K562 (cell line): ENCODE measurements at regions not wholly inside any gene's neighbourhood (a gene's known extent, or its start where the extent isn't known, plus 50 kb on each side); places are given as distances from the start of the nearest gene placed in this dataset.

Experiments
- CTCF ChIP-seq, 3 experiments: IDR thresholded peaks in 2 of 3; conservative IDR thresholded peaks in 1 of 3; 2 replicates each; pipeline ENCODE4 v1.5.1; 2011 to 2012; ENCODE audit warnings: low read length in 3 of 3, mild to moderate bottlenecking in 3 of 3, control low read depth in 2 of 3, improper control_type of control experiment in 1 of 3, inconsistent platforms in 1 of 3, low read depth in 1 of 3, mixed read lengths in 1 of 3, moderate library complexity in 1 of 3; ENCODE audit not compliant: insufficient read depth in 2 of 3
- DEAF1 ChIP-seq: fragments of 450-650 bp; formaldehyde crosslinking; IDR thresholded peaks from 2 replicates; pipeline ENCODE4 v1.4.0; 2020; ENCODE audit warnings: mild to moderate bottlenecking, moderate library complexity
- ETV6 ChIP-seq, 3 experiments: fragments of 150-350 bp in 1 of 3; sonication (generic) in 1 of 3; formaldehyde crosslinking in 1 of 3; IDR thresholded peaks; 2 replicates each; pipeline versions ENCODE4 v1.6.1 to v1.8.0; 2014 to 2022; ENCODE audit warnings: borderline replicate concordance in 2 of 3, low read depth in 2 of 3, antibody characterized with exemption in 1 of 3, low read length in 1 of 3, mild to moderate bottlenecking in 1 of 3, missing genetic modification reagents in 1 of 3
- EZH2 ChIP-seq: IDR thresholded peaks from 2 replicates; pipeline ENCODE4 v1.6.1; 2012; ENCODE audit warnings: low read depth, mild to moderate bottlenecking, inconsistent platforms, low read length, borderline replicate concordance
- MED1 ChIP-seq: sonication (generic); formaldehyde crosslinking; IDR thresholded peaks from 2 replicates; pipeline ENCODE4 v1.8.1; 2023; ENCODE audit warnings: missing genetic modification reagents, borderline replicate concordance
- POLR2A ChIP-seq: fragments of 450-650 bp; conservative IDR thresholded peaks from 2 replicates; pipeline ENCODE4 v1.6.1; 2016
- RAD51 ChIP-seq: fragments of 450-650 bp; IDR thresholded peaks from 2 replicates; pipeline ENCODE4 v1.7.1; 2016; ENCODE audit warnings: low read depth, mild to moderate bottlenecking, borderline replicate concordance
- RNF219 ChIP-seq: fragments of 250-450 bp; sonication (Bioruptor Pico); IDR thresholded peaks from 2 replicates; pipeline ENCODE4 v1.5.0; 2022; ENCODE audit warnings: mild to moderate bottlenecking

- no peak for TF ChIP-seq DEAF1 (CRISPR knock-in tag)
- TF ChIP-seq MED1 (CRISPR knock-in tag): no peak
- no peak for TF ChIP-seq RAD51
- TF ChIP-seq RNF219 (CRISPR knock-in tag): no peak
- TF ChIP-seq ETV6 (IDR thresholded peaks at IDR 0.05; ENCODE audit: borderline replicate concordance in 1 of 2, low read depth in 2 of 2, low read length in 1 of 2): no peak
- no peak for TF ChIP-seq ETV6 (CRISPR knock-in tag; IDR thresholded peaks at IDR 0.05; ENCODE audit: borderline replicate concordance)
- TF ChIP-seq EZH2: no peak
- TF ChIP-seq POLR2A: no peak
- TF ChIP-seq CTCF (IDR thresholded peaks at IDR 0.05 in 2 of 3, conservative IDR thresholded peaks at IDR 0.05 in 1 of 3; ENCODE audit: insufficient read depth in 2 of 3, low read depth in 1 of 3, low read length in 3 of 3): no peak
Observed at GRCh38 chr10:36903040-36903439, 222.4 kb upstream of the ANKRD30A start.
